ENCODE measurements at regions not wholly inside any gene's neighbourhood (a gene's known extent, or its start where the extent isn't known, plus 50 kb on each side); places are given as distances from the start of the nearest gene placed in this dataset.
"Not testable (repeated sequence)": the region's sequence is repeated elsewhere in the genome, so short reads cannot be mapped to it uniquely, and the experiment has no call there.

DNA sequence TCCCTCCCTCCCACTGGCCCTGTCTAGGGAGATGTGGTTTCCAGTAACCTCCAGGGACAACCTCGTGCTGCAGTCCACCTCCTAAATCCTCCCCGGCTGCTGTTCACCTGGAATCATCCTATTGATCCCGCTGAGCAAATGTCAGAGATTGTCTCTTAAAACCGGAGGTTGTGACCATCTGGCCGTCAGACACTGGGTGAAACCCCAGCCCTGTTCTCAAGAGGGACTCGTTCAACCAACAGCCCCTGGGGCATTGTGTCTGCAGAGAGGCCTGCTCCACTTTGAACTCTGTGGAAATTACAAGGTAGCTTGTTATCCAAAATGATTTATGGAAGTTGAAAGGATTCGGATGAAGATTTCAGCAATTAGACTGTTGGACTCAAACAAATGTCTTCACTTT lies 498.0 kb downstream of the MATN1 start:
- Mint-ChIP-seq H3K4me1 (ENCODE audit: unreplicated experiment) (no peaks in the 10 kb centered on the region), H3K27me3 (ENCODE audit: unreplicated experiment) (peaks cover 4% of the 10 kb centered on the region), H3K27ac (ENCODE audit: unreplicated experiment) (no peak overlapping the region), H3K4me3 (ENCODE audit: unreplicated experiment) (no peak overlapping the region), H3K36me3 (ENCODE audit: low read depth, unreplicated experiment) (no peaks in the 10 kb centered on the region), H3K9me3 (ENCODE audit: unreplicated experiment) (no peaks in the 10 kb centered on the region)
- DNase-seq (ENCODE audit: low spot score): no peak
- no peak for TF ChIP-seq CTCF (IDR thresholded peaks at IDR 0.05; ENCODE audit: unreplicated experiment)

DNA sequence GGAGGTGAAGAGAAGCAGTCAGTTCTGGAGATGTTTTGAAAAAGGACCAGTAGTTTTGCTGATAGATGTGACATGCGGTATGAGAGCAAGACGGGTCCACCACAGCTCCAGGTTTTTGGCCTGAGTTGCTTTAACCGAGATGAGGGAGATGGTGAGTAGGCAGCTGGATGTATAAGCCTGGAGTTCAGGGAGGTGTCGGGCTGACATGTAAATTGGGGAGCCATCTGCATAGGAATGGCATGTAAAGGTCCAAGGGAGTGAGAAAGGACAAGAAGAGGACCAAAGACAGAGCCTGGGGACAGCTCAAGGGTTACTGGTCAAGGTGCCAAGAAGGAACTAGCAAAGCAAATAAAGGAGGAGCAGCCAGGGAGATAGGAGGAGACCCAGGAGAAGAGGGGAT lies 503.7 kb downstream of the MATN1 start:
- DNase-seq (ENCODE audit: low spot score): no peak
- no peaks in the 10 kb centered on the region for H3K9me3 Mint-ChIP-seq (ENCODE audit: unreplicated experiment)
- TF ChIP-seq CTCF (IDR thresholded peaks at IDR 0.05; ENCODE audit: unreplicated experiment): no peak
- H3K27me3 Mint-ChIP-seq (ENCODE audit: unreplicated experiment): peaks cover 2% of the 10 kb centered on the region
- H3K36me3 Mint-ChIP-seq (ENCODE audit: low read depth, unreplicated experiment): no peaks in the 10 kb centered on the region
- H3K4me1 Mint-ChIP-seq (ENCODE audit: unreplicated experiment): peaks cover 3% of the 10 kb centered on the region
- no peak overlapping the region for H3K4me3 Mint-ChIP-seq (ENCODE audit: unreplicated experiment)
- H3K27ac Mint-ChIP-seq (ENCODE audit: unreplicated experiment): no peak overlapping the region

GRCh38 chr1:30218438-30218837 lies 504.9 kb downstream of the MATN1 start:
- H3K27ac Mint-ChIP-seq (ENCODE audit: unreplicated experiment): no peak overlapping the region
- H3K4me3 Mint-ChIP-seq (ENCODE audit: unreplicated experiment): no peak overlapping the region
- H3K27me3 Mint-ChIP-seq (ENCODE audit: unreplicated experiment): no peaks in the 10 kb centered on the region
- TF ChIP-seq CTCF (IDR thresholded peaks at IDR 0.05; ENCODE audit: unreplicated experiment): no peak
- no peaks in the 10 kb centered on the region for H3K36me3 Mint-ChIP-seq (ENCODE audit: low read depth, unreplicated experiment)
- no peak for DNase-seq (ENCODE audit: low spot score)
- peaks cover 3% of the 10 kb centered on the region for H3K4me1 Mint-ChIP-seq (ENCODE audit: unreplicated experiment)
- H3K9me3 Mint-ChIP-seq (ENCODE audit: unreplicated experiment): no peaks in the 10 kb centered on the region

GRCh38 chr1:30216602-30217001 lies 506.8 kb downstream of the MATN1 start:
- H3K4me1 Mint-ChIP-seq (ENCODE audit: unreplicated experiment): peaks cover 3% of the 10 kb centered on the region
- no peak overlapping the region for H3K4me3 Mint-ChIP-seq (ENCODE audit: unreplicated experiment)
- no peaks in the 10 kb centered on the region for H3K36me3 Mint-ChIP-seq (ENCODE audit: low read depth, unreplicated experiment)
- TF ChIP-seq CTCF (IDR thresholded peaks at IDR 0.05; ENCODE audit: unreplicated experiment): no peak
- H3K9me3 Mint-ChIP-seq (ENCODE audit: unreplicated experiment): no peaks in the 10 kb centered on the region
- no peaks in the 10 kb centered on the region for H3K27me3 Mint-ChIP-seq (ENCODE audit: unreplicated experiment)
- no peak overlapping the region for H3K27ac Mint-ChIP-seq (ENCODE audit: unreplicated experiment)
- DNase-seq (ENCODE audit: low spot score): no peak

GRCh38 chr1:30213936-30214335 lies 509.4 kb downstream of the MATN1 start:
- H3K27me3 Mint-ChIP-seq (ENCODE audit: unreplicated experiment): no peaks in the 10 kb centered on the region
- H3K4me3 Mint-ChIP-seq (ENCODE audit: unreplicated experiment): no peak overlapping the region
- H3K9me3 Mint-ChIP-seq (ENCODE audit: unreplicated experiment): no peaks in the 10 kb centered on the region
- no peaks in the 10 kb centered on the region for H3K4me1 Mint-ChIP-seq (ENCODE audit: unreplicated experiment)
- H3K36me3 Mint-ChIP-seq (ENCODE audit: low read depth, unreplicated experiment): no peaks in the 10 kb centered on the region
- H3K27ac Mint-ChIP-seq (ENCODE audit: unreplicated experiment): no peak overlapping the region
- no peak for TF ChIP-seq CTCF (IDR thresholded peaks at IDR 0.05; ENCODE audit: unreplicated experiment)
- no peak for DNase-seq (ENCODE audit: low spot score)

DNA sequence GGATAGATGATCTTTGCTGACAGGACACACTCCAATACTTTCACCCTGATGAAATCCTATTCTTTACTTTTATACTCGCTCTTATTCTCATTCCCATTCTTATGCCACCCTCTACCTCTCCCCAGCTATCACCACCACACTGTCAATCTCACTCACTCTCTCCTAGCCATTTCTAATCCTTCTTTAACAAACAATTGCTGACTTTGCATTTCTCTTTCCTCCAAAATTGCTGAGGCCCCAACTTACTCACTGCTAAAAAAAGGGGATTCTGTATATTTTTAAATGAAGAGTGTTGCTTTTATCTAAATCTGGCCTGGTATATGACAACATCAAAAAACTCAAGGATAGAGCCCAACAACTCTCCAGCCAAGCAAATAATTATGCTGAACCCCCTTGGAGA lies 515.4 kb downstream of the MATN1 start:
- H3K9me3 Mint-ChIP-seq (ENCODE audit: unreplicated experiment); H3K4me1 Mint-ChIP-seq (ENCODE audit: unreplicated experiment); H3K4me3 Mint-ChIP-seq (ENCODE audit: unreplicated experiment); DNase-seq (ENCODE audit: low spot score); H3K27me3 Mint-ChIP-seq (ENCODE audit: unreplicated experiment); H3K27ac Mint-ChIP-seq (ENCODE audit: unreplicated experiment); H3K36me3 Mint-ChIP-seq (ENCODE audit: low read depth, unreplicated experiment): not testable (repeated sequence)

GRCh38 chr1:30206631-30207030 lies 516.8 kb downstream of the MATN1 start:
- not testable (repeated sequence) for H3K4me1 Mint-ChIP-seq (ENCODE audit: unreplicated experiment); DNase-seq (ENCODE audit: low spot score); H3K27me3 Mint-ChIP-seq (ENCODE audit: unreplicated experiment); H3K9me3 Mint-ChIP-seq (ENCODE audit: unreplicated experiment); H3K36me3 Mint-ChIP-seq (ENCODE audit: low read depth, unreplicated experiment); H3K27ac Mint-ChIP-seq (ENCODE audit: unreplicated experiment); H3K4me3 Mint-ChIP-seq (ENCODE audit: unreplicated experiment)

GRCh38 chr1:30204916-30205315 lies 518.5 kb downstream of the MATN1 start:
- H3K36me3 Mint-ChIP-seq (ENCODE audit: low read depth, unreplicated experiment); DNase-seq (ENCODE audit: low spot score); H3K4me1 Mint-ChIP-seq (ENCODE audit: unreplicated experiment); H3K27ac Mint-ChIP-seq (ENCODE audit: unreplicated experiment); H3K4me3 Mint-ChIP-seq (ENCODE audit: unreplicated experiment); H3K9me3 Mint-ChIP-seq (ENCODE audit: unreplicated experiment); H3K27me3 Mint-ChIP-seq (ENCODE audit: unreplicated experiment): not testable (repeated sequence)

Measured in endothelial cell (in vitro differentiated cells).